C4-2B (cell line): ENCODE measurements at regions not wholly inside any gene's neighbourhood (a gene's known extent, or its start where the extent isn't known, plus 50 kb on each side); places are given as distances from the start of the nearest gene placed in this dataset.

ENCODE experiments used
- H3K27ac ChIP-seq: fragments of 450-650 bp; 2 replicates; pipeline ENCODE4 v1.5.1; 2017
- CTCF ChIP-seq: fragments of 450-650 bp; conservative IDR thresholded peaks from 2 replicates; pipeline ENCODE4 v1.5.1; 2017; ENCODE audit warnings: mild to moderate bottlenecking
- ZFX ChIP-seq: fragments of 450-650 bp; IDR thresholded peaks from 2 replicates; pipeline ENCODE4 v1.6.1; 2017

GRCh38 chr16:52033992-52034391 lies 513.0 kb downstream of the TOX3 start:
- no peak overlapping the region for H3K27ac ChIP-seq
- TF ChIP-seq CTCF (no peak), ZFX (no peak)

GRCh38 chr16:52022980-52023379 lies 524.0 kb downstream of the TOX3 start:
- H3K27ac ChIP-seq = no peak overlapping the region
- TF ChIP-seq ZFX (no peak), CTCF (no peak)

- TF ChIP-seq ZFX = no peak
- no peak for TF ChIP-seq CTCF
- no peak overlapping the region for H3K27ac ChIP-seq
Observed at GRCh38 chr16:52022177-52022576, 524.8 kb downstream of the TOX3 start.

GRCh38 chr16:52016387-52016786 lies 530.6 kb downstream of the TOX3 start:
- H3K27ac ChIP-seq = no peak overlapping the region
- no peak for TF ChIP-seq CTCF
- TF ChIP-seq ZFX = no peak

GRCh38 chr16:52005551-52005950 lies 541.4 kb downstream of the TOX3 start:
- TF ChIP-seq ZFX = no peak
- TF ChIP-seq CTCF = no peak
- H3K27ac ChIP-seq = no peak overlapping the region

- TF ChIP-seq CTCF = no peak
- no peak overlapping the region for H3K27ac ChIP-seq
Observed at GRCh38 chr16:52004343-52004742, 542.6 kb downstream of the TOX3 start.

GRCh38 chr16:52002026-52002425 lies 544.9 kb downstream of the TOX3 start:
- H3K27ac ChIP-seq = no peak overlapping the region
- TF ChIP-seq ZFX = no peak
- no peak for TF ChIP-seq CTCF

- no peak overlapping the region for H3K27ac ChIP-seq
- TF ChIP-seq CTCF (no peak), ZFX (no peak)
Observed at GRCh38 chr16:51996516-51996915, 550.4 kb downstream of the TOX3 start.
